ENCODE measurements at regions not wholly inside any gene's neighbourhood (a gene's known extent, or its start where the extent isn't known, plus 50 kb on each side); places are given as distances from the start of the nearest gene placed in this dataset.

DNA sequence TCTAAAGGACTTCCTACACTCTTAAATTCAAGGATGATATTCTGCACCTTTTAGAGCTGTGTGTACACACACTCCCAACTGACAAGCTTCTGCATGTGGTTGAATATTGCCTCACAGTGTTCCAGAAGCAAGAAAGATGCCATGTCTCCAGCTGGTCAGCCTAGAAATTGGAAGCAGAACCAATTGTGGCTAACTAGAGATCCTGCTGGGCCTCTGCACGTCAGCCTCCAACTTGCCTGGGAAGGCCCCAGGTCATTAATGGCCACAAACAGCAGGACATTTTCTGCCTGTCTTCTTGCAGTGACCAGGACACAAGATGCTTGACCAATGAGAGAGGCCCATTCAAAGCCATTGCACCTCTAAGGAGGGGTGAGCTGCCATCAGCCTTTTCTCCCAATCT, 571.9 kb upstream of the BRINP1 start:
- no peak overlapping the region for H3K4me3 Mint-ChIP-seq (ENCODE audit: unreplicated experiment)
- POLR2A ChIA-PET = no interaction called here
- H3K27me3 ChIP-seq (replicated peaks; ENCODE audit: control insufficient read depth, insufficient read depth, low read length) = no peaks in the 10 kb centered on the region
- no peak overlapping the region for H3K27ac Mint-ChIP-seq (ENCODE audit: unreplicated experiment)
- no peak for TF ChIP-seq CTCF (IDR thresholded peaks at IDR 0.05; ENCODE audit: insufficient read depth in 1 of 2, low read depth in 1 of 2, low read length in 1 of 2, severe bottlenecking in 1 of 2, unreplicated experiment in 1 of 2)
- no peaks in the 10 kb centered on the region for H3K36me3 ChIP-seq (ENCODE audit: control insufficient read depth, insufficient read depth, low read length)
- no peaks in the 10 kb centered on the region for H3K4me1 ChIP-seq
- DNase-seq = no peak
- no peaks in the 10 kb centered on the region for H3K27me3 Mint-ChIP-seq (ENCODE audit: insufficient read depth, unreplicated experiment)
- no peak overlapping the region for H3K4me3 ChIP-seq (ENCODE audit: low read depth, low read length)
- no peaks in the 10 kb centered on the region for H3K9me3 Mint-ChIP-seq (ENCODE audit: unreplicated experiment)
- no peaks in the 10 kb centered on the region for H3K4me1 Mint-ChIP-seq (ENCODE audit: low read depth, unreplicated experiment)
- no peaks in the 10 kb centered on the region for H3K9me3 ChIP-seq
- CTCF ChIA-PET = no interaction called here
- no peaks in the 10 kb centered on the region for H3K36me3 Mint-ChIP-seq (ENCODE audit: insufficient read depth, unreplicated experiment)
- no TSS peak for BruUV-seq (replicated peaks)
- intact Hi-C loops (cut with micrococcal nuclease; ENCODE audit: unreplicated experiment) = no loop called here

- intact Hi-C loops (cut with micrococcal nuclease; ENCODE audit: unreplicated experiment) = no loop called here
- Histone ChIP-seq H3K36me3 (ENCODE audit: control insufficient read depth, insufficient read depth, low read length) (no peaks in the 10 kb centered on the region), H3K9me3 (no peaks in the 10 kb centered on the region), H3K4me3 (ENCODE audit: low read depth, low read length) (no peak overlapping the region), H3K4me1 (no peaks in the 10 kb centered on the region), H3K27me3 (replicated peaks; ENCODE audit: control insufficient read depth, insufficient read depth, low read length) (no peaks in the 10 kb centered on the region)
- ChIA-PET CTCF (no interaction called here), POLR2A (no interaction called here)
- Mint-ChIP-seq H3K27me3 (ENCODE audit: insufficient read depth, unreplicated experiment) (no peaks in the 10 kb centered on the region), H3K36me3 (ENCODE audit: insufficient read depth, unreplicated experiment) (no peaks in the 10 kb centered on the region), H3K4me1 (ENCODE audit: low read depth, unreplicated experiment) (no peaks in the 10 kb centered on the region), H3K27ac (ENCODE audit: unreplicated experiment) (no peak overlapping the region), H3K4me3 (ENCODE audit: unreplicated experiment) (no peak overlapping the region), H3K9me3 (ENCODE audit: unreplicated experiment) (no peaks in the 10 kb centered on the region)
- BruUV-seq (replicated peaks) = no TSS peak
- no peak for TF ChIP-seq CTCF (IDR thresholded peaks at IDR 0.05; ENCODE audit: insufficient read depth in 1 of 2, low read depth in 1 of 2, low read length in 1 of 2, severe bottlenecking in 1 of 2, unreplicated experiment in 1 of 2)
- no peak for DNase-seq
These were observed 569.6 kb upstream of the BRINP1 start for GRCh38 chr9:119938871-119939270.

GRCh38 chr9:119934497-119934896, 565.3 kb upstream of the BRINP1 start:
- Histone ChIP-seq H3K36me3 (ENCODE audit: control insufficient read depth, insufficient read depth, low read length) (no peaks in the 10 kb centered on the region), H3K27me3 (replicated peaks; ENCODE audit: control insufficient read depth, insufficient read depth, low read length) (peaks cover 2% of the 10 kb centered on the region; the same call in 1 of the 2 replicates), H3K4me3 (ENCODE audit: low read depth, low read length) (no peak overlapping the region), H3K4me1 (no peaks in the 10 kb centered on the region), H3K9me3 (no peaks in the 10 kb centered on the region)
- Mint-ChIP-seq H3K27ac (ENCODE audit: unreplicated experiment) (no peak overlapping the region), H3K27me3 (ENCODE audit: insufficient read depth, unreplicated experiment) (peaks cover 5% of the 10 kb centered on the region), H3K4me3 (ENCODE audit: unreplicated experiment) (no peak overlapping the region), H3K9me3 (ENCODE audit: unreplicated experiment) (no peaks in the 10 kb centered on the region), H3K4me1 (ENCODE audit: low read depth, unreplicated experiment) (no peaks in the 10 kb centered on the region), H3K36me3 (ENCODE audit: insufficient read depth, unreplicated experiment) (no peaks in the 10 kb centered on the region)
- DNase-seq = no peak
- intact Hi-C loops (cut with micrococcal nuclease; ENCODE audit: unreplicated experiment) = no loop called here
- no peak for TF ChIP-seq CTCF (IDR thresholded peaks at IDR 0.05; ENCODE audit: insufficient read depth in 1 of 2, low read depth in 1 of 2, low read length in 1 of 2, severe bottlenecking in 1 of 2, unreplicated experiment in 1 of 2)
- BruUV-seq (replicated peaks) = no TSS peak
- POLR2A ChIA-PET = no interaction called here
- CTCF ChIA-PET = no interaction called here
